Neural cell (in vitro differentiated cells): ENCODE measurements at regions not wholly inside any gene's neighbourhood (a gene's known extent, or its start where the extent isn't known, plus 50 kb on each side); places are given as distances from the start of the nearest gene placed in this dataset.
A peak's percentile ranks its signal among the peaks of the same experiment; 100 is the strongest.

Experiments used
- H2AFZ ChIP-seq: fragments of 200-600, 300-800 bp; sonication (generic), shearing (Covaris generic); 2 replicates; pipeline ENCODE4 v1.6.0; 2014; ENCODE audit warnings: low read depth, mild to moderate bottlenecking, antibody characterized with exemption, low read length, moderate library complexity
- H3F3A ChIP-seq: fragments of 200-600 bp; shearing (Covaris generic); 2 replicates; pipeline ENCODE4 v1.6.1; 2016; ENCODE audit warnings: mild to moderate bottlenecking, moderate library complexity, mixed read lengths, antibody characterized with exemption, low read length; ENCODE audit not compliant: insufficient read depth, poor library complexity, severe bottlenecking
- H3K27ac ChIP-seq: fragments of 200-600, 300-800 bp; sonication (generic), shearing (Covaris generic); 2 replicates; pipeline ENCODE4 v1.5.1; 2014; ENCODE audit warnings: mild to moderate bottlenecking, low read length, moderate library complexity
- H3K27me3 ChIP-seq: fragments of 300-800, 200-600 bp; sonication (generic), shearing (Covaris generic); 2 replicates; pipeline ENCODE4 v1.6.0; 2014; ENCODE audit warnings: mild to moderate bottlenecking, low read depth, low read length, moderate library complexity; ENCODE audit not compliant: insufficient read depth
- H3K36me3 ChIP-seq: fragments of 300-800, 200-600 bp; sonication (generic), shearing (Covaris generic); 2 replicates; pipeline ENCODE4 v1.5.1; 2014; ENCODE audit warnings: mild to moderate bottlenecking, antibody characterized with exemption, low read length, moderate library complexity; ENCODE audit not compliant: insufficient read depth
- H3K4me2 ChIP-seq: fragments of 300-800, 200-600 bp; sonication (generic), shearing (Covaris generic); 2 replicates; pipeline ENCODE4 v1.6.0; 2014; ENCODE audit warnings: mild to moderate bottlenecking, low read length
- H3K4me3 ChIP-seq: fragments of 300-800, 200-600 bp; sonication (generic), shearing (Covaris generic); 2 replicates; pipeline ENCODE4 v1.5.1; 2014; ENCODE audit warnings: mild to moderate bottlenecking, low read length, moderate library complexity
- H3K79me2 ChIP-seq: fragments of 200-600 bp; shearing (Covaris generic); replicated peaks from 2 replicates; pipeline ENCODE4 v1.6.0; 2014; ENCODE audit warnings: mild to moderate bottlenecking, low read length, moderate library complexity; ENCODE audit not compliant: insufficient read depth
- H3K9ac ChIP-seq: fragments of 300-800, 200-600 bp; sonication (generic), shearing (Covaris generic); 2 replicates; pipeline ENCODE4 v1.6.1; 2016; ENCODE audit warnings: mild to moderate bottlenecking, low read length, mixed read lengths
- H3K9me2 ChIP-seq: fragments of 200-600 bp; shearing (Covaris generic); 2 replicates; pipeline ENCODE4 v1.6.1; 2016; ENCODE audit warnings: mild to moderate bottlenecking, low read length, mixed read lengths; ENCODE audit not compliant: insufficient read depth
- H3K9me3 ChIP-seq: fragments of 200-600, 300-800 bp; sonication (generic), shearing (Covaris generic); 2 replicates; pipeline ENCODE4 v1.6.1; 2016; ENCODE audit warnings: mild to moderate bottlenecking, mixed run types, low read length, moderate library complexity, mixed read lengths
- H4K20me1 ChIP-seq: fragments of 200-600 bp; shearing (Covaris generic); 2 replicates; pipeline ENCODE4 v1.6.1; 2016; ENCODE audit warnings: mild to moderate bottlenecking, mixed run types; ENCODE audit not compliant: insufficient read depth
- CTCF ChIP-seq: fragments of 450-650 bp; IDR thresholded peaks from 2 replicates; pipeline ENCODE4 v1.5.1; 2014; ENCODE audit warnings: antibody characterized with exemption, mild to moderate bottlenecking, moderate library complexity; ENCODE audit not compliant: poor library complexity, severe bottlenecking
- EP300 ChIP-seq: fragments of 450-650 bp; conservative IDR thresholded peaks from 2 replicates; pipeline ENCODE4 v1.6.1; 2014; ENCODE audit warnings: antibody characterized with exemption, mild to moderate bottlenecking, moderate library complexity; ENCODE audit not compliant: poor library complexity, severe bottlenecking
- EZH2 ChIP-seq: fragments of 200-600, 300-800 bp; shearing (Covaris generic), sonication (generic); IDR thresholded peaks from 2 replicates; pipeline ENCODE4 v1.6.1; 2014; ENCODE audit warnings: antibody characterized with exemption, low read length, borderline replicate concordance, mild to moderate bottlenecking; ENCODE audit not compliant: insufficient read depth, poor library complexity, severe bottlenecking
- MXI1 ChIP-seq: fragments of 450-650 bp; conservative IDR thresholded peaks from 2 replicates; pipeline ENCODE4 v1.6.1; 2014; ENCODE audit warnings: antibody characterized with exemption, mild to moderate bottlenecking; ENCODE audit not compliant: poor library complexity, severe bottlenecking
- POLR2AphosphoS5 ChIP-seq: IDR thresholded peaks from 2 replicates; pipeline ENCODE4 v1.6.1; 2012
- RAD21 ChIP-seq: fragments of 450-650 bp; conservative IDR thresholded peaks from 2 replicates; pipeline ENCODE4 v1.6.1; 2014; ENCODE audit warnings: antibody characterized with exemption, mild to moderate bottlenecking, moderate library complexity
- REST ChIP-seq: IDR thresholded peaks from 2 replicates; pipeline ENCODE4 v1.6.1; 2012; ENCODE audit warnings: borderline replicate concordance
- SMC3 ChIP-seq: fragments of 450-650 bp; conservative IDR thresholded peaks from 2 replicates; pipeline ENCODE4 v1.6.1; 2014; ENCODE audit warnings: antibody characterized with exemption, mild to moderate bottlenecking, moderate library complexity; ENCODE audit not compliant: poor library complexity
- TAF1 ChIP-seq: IDR thresholded peaks from 2 replicates; pipeline ENCODE4 v1.6.1; 2012; ENCODE audit warnings: low read depth

DNA sequence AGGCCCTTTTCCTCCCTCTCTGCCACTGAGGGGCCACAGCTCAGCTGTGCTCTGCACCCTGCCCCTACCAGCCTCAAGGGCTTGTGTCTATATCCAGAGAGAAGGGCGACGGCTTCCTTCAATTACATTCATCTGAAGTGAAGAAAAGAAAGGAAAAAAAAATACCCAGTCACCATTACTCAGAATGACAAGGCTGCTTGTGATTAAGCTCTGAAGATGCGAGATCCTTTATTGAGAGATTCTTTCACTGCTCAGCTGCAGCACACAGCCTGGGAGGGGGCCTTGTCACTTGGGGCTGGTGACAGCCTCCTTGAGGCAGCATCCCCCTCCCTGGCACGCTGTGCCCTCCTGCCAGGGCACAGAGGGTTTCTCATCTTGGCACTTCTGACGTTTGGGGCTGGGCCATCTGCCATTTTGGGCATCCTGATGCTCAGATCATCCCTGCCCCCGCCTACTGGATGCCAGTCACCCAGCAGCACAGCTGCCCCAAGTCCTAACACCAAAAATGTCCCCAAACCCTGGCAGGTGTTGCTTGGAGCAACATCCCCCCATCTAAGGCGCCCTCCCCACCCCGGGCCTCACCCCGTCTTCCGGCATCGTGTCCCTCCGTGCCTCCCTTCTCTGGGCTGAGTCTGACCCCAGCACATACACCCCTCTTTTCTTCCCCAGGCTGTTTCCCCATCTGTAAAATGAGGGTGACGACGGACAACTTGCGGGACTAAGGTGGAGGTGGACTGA is 1394.7 kb downstream of the BRD1 start:
- H3K9me2 ChIP-seq: no peaks in the 10 kb centered on the region
- no peak overlapping the region for H3K9ac ChIP-seq
- no peaks in the 10 kb centered on the region for H3K79me2 ChIP-seq
- H3K4me3 ChIP-seq: no peak overlapping the region
- H3K36me3 ChIP-seq: no peaks in the 10 kb centered on the region
- no peak overlapping the region for H3K4me2 ChIP-seq
- no peaks in the 10 kb centered on the region for H3F3A ChIP-seq
- no peaks in the 10 kb centered on the region for H3K9me3 ChIP-seq
- H3K27me3 ChIP-seq: no peaks in the 10 kb centered on the region
- TF ChIP-seq MXI1 (no peak), POLR2AphosphoS5 (peak; percentile 33), TAF1 (no peak)
- no peak overlapping the region for H3K27ac ChIP-seq
- H2AFZ ChIP-seq: no peak overlapping the region
- no peaks in the 10 kb centered on the region for H4K20me1 ChIP-seq

DNA sequence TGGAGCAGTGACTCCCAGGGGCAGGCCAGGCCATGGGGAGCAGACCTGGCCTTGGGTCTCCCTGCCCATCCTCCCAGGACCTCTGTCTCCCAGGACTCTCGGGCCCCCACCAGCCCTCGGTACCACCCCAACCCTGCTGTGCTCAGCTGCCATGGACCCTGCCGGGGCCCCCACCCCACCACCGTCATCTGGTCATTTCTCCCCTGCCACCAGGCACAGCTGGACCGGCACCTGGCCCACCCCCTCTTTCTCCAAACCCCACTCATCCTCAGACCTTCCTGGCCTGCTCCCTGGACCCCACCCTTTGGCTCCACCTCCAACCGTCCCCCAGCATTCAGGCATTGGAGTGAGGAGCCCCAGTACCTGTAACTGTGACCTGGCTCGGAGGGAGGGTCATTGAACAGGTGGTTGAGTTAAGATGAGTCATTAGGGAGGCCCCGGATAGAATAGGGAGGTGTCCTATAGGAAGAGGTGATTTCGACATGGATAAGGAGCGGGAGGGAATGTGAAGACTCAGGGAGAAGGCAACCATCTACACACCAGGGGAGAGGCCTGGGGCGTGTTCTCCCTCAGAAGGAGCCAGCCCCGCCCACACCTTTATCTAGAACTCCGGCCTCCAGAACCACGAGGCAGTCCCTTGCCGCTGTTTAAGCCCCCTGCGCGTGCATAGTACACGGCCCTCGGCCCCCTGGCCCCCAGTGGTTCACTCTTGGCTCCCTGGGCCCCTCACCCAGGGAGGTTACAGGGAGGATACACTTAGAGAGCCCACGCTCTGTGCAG is 1395.9 kb downstream of the BRD1 start:
- Histone ChIP-seq H3K27ac (no peak overlapping the region), H4K20me1 (no peaks in the 10 kb centered on the region), H3F3A (no peaks in the 10 kb centered on the region), H3K4me3 (no peak overlapping the region), H3K79me2 (no peaks in the 10 kb centered on the region), H3K36me3 (no peaks in the 10 kb centered on the region), H3K9ac (no peak overlapping the region), H2AFZ (no peak overlapping the region), H3K9me3 (no peaks in the 10 kb centered on the region), H3K4me2 (no peak overlapping the region), H3K27me3 (no peaks in the 10 kb centered on the region), H3K9me2 (no peaks in the 10 kb centered on the region)
- TF ChIP-seq REST: no peak
- no peak for TF ChIP-seq CTCF

DNA sequence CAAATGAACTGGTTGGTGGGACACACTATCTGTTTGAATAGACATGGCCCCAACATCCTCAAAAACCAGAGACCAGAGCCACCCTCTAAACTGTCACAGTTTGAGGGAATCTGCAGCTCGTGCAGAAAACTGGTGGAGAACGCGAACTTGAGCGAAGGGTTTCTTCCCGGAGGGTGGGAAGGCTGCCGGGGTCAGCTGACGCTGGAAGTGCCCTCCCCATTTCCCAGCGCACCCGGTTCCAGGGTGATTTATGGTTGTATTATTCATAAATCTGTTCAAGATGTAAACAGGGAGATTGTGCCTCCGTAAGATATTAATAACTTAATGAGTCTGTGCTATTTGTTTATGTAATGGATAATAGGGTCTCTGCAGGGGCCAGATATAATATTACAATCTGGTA is 1396.7 kb downstream of the BRD1 start:
- no peak for TF ChIP-seq REST
- no peak for TF ChIP-seq SMC3
- TF ChIP-seq RAD21: no peak
- no peak for TF ChIP-seq MXI1
- TF ChIP-seq CTCF: no peak
- no peak for TF ChIP-seq TAF1
- no peak for TF ChIP-seq EZH2
- no peak for TF ChIP-seq EP300
- TF ChIP-seq POLR2AphosphoS5: no peak
- Histone ChIP-seq H3K9me3 (no peaks in the 10 kb centered on the region), H3K4me2 (no peak overlapping the region), H3K79me2 (no peaks in the 10 kb centered on the region), H4K20me1 (no peaks in the 10 kb centered on the region), H3K27me3 (no peaks in the 10 kb centered on the region), H3K36me3 (no peaks in the 10 kb centered on the region), H3K9ac (no peak overlapping the region), H3K4me3 (no peak overlapping the region), H3K9me2 (no peaks in the 10 kb centered on the region), H3K27ac (no peak overlapping the region), H3F3A (no peaks in the 10 kb centered on the region), H2AFZ (no peak overlapping the region)
